H4 (cell line): ENCODE measurements at regions not wholly inside any gene's neighbourhood (a gene's known extent, or its start where the extent isn't known, plus 50 kb on each side); places are given as distances from the start of the nearest gene placed in this dataset.
"Not testable (repeated sequence)": the region's sequence is repeated elsewhere in the genome, so short reads cannot be mapped to it uniquely, and the experiment has no call there.

ENCODE experiments used
- DNase-seq: peaks from one replicate; pipeline ENCODE4 v3.0.0-alpha.2; 2015; ENCODE audit warnings: low spot score

DNA sequence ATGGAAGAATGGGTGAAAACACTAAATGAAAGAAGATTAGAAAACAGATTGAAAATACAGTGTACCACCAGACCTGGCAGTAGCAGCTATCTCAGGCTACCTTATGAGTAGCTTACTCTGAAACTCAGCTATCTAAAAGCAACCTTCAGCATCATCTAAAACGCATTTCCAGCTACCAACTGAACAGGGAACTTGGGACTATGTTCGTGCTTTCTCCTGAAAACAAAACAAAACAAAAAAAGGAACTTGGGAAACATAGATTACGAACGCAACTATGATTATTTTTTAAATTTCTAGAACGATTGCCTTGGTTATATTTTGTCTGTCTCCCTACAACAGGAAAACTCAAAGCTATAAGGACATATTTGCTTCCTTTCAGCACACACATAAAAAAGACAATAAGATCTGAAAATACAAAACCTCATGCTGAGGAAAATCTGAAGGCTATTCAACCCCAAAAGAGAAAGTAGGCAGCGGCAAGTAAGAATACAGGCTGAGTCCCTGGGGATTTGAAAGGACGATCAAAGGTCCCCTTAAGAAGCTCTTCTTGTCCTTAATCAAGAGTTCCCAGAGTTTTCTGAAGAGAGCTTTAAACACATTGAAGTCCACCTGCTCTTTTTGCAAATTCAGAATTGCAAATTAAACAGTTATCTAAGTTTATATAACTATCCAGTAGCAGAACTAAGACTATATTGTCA lies 53.4 kb downstream of the OR2K2 start:
- DNase-seq: no peak

DNA sequence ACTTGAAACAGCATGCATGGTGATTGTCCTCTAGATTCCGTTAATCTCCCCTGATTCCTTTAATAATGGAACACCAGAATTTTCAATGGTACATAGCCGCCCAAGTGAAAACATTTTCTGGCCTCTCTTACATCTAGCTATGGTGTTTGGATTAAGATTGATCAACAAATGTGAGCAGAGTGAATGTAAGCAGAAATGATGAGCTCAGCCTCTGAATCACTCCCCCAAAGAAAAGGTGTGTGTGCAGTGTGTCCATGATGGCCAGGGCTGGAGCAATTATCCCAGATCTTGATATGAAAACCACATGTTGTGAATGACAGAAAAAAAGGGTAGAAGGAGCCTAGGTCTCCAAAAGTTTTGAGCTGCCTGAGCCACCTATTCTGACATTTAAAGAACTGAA lies 55.3 kb downstream of the OR2K2 start:
- DNase-seq: no peak

DNA sequence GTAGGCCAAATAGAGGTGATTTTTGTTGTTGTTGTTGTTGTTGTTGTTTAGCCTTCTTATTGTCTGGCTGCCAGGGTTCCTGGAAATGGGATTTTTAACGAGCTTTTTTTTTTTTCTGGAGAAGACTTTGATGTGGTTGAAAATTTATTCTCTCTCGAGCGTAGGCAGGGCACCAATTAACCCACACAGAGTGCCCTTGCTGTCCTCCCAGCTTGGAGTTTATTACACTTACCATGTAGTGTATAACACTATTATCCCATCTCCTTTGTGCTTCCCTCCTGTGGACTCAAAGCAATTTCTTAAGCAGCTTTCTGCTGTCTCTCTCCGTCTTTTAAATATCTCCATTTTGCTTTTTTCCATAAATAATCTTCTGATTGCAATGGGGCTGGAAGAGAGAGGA lies 57.4 kb downstream of the OR2K2 start:
- no peak for DNase-seq

DNA sequence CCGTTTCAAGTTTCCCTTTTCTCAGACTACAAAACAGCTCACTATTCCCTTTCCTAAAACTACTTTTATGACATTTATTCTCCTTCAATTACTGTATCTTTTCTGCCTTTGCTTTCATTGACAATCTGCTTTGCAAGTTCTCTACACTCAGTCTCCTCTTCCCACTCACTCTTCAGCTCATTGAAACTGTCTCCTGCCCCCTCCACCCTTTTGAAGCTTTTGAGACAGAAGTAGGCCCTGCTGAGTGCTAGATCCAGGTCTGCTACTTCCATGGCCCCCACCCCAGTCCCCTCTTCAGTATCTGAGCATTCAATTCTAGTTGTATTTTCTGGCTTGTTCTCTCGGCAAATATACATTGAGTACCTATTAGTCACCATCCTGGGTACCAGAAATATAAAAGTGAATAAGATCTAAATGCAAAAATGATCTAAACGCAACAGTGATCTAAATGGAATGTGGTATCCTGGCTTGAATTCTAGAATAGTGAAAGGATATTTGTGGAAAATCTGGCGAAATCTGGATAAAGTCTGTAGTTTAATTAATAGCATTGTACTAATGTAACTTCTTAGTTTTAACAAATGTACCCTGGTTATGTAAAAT lies 58.4 kb downstream of the OR2K2 start:
- no peak for DNase-seq

DNA sequence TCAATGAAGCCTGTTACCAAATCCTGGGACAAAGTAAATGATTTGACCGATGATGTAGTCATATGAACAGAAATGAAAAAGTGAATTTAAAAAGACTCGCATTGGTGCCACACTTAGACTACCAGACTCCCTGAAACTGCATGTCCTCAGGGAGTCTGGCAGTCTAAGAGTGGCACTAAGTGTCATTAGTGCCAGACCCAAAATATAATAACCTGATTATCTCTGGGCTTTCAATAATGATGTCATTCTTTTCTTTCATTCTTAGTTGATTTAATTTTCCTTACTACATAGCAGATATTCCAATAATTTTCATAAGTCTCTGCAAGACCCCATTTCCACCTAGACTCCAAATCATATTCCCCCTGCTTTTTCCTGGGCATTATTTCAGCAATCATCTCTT lies 59.0 kb downstream of the OR2K2 start:
- DNase-seq: no peak

DNA sequence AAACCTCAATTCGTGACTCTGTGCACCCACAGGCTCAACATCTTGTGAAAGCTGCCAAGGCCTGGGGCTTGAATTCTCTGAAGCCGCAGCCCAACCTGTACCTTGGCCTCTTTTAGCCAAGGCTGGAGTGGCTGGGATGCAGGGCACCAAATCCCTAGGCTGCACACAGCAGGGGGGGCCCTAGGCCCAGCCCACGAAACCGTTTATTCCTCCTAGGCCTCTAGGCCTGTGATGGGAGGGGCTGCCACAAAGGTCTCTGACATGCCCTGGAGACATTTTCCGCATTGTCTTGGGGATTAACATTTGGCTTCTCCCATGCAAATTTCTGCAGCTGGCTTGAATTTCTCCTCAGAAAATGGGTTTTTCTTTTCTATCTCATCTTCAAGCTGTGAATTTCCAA lies 64.0 kb downstream of the OR2K2 start:
- not testable (repeated sequence) for DNase-seq

DNA sequence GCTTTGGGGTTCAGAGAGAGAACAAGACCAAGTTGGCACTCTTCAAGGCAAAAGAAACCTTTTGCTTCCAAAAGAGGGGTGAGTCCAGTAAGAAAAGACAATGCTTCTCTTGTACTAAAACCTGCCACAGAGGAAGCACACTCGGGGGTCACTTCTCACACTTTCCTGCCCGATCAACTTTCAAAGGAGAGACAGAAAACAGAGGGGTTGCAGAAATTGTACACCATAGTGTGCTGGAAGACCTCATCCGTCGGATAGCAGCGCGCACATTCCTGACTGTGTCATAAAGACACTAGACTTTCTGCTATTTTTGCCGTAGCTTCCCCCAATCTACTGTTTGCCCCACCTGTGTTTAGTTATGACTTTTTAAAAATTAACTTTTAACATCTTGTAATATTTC lies 66.9 kb downstream of the OR2K2 start:
- no peak for DNase-seq

DNA sequence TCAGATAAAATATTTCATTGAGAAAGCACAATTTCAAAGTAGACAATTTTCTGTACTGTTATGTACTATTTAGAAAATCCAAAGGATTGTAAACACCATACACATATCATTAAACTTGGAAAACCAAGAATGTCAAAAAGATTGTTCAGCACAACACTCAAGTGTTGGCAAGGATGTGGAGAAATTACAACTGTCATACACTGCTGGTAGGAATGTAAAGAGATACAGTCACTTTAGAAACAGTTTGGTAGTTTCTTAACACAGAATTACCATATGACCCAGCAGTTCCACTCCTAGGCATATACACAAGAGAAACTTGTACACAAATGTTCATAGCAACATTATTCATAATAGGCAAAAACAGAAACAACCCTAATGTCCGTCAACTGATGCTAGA lies 71.2 kb downstream of the OR2K2 start:
- no peak for DNase-seq

DNA sequence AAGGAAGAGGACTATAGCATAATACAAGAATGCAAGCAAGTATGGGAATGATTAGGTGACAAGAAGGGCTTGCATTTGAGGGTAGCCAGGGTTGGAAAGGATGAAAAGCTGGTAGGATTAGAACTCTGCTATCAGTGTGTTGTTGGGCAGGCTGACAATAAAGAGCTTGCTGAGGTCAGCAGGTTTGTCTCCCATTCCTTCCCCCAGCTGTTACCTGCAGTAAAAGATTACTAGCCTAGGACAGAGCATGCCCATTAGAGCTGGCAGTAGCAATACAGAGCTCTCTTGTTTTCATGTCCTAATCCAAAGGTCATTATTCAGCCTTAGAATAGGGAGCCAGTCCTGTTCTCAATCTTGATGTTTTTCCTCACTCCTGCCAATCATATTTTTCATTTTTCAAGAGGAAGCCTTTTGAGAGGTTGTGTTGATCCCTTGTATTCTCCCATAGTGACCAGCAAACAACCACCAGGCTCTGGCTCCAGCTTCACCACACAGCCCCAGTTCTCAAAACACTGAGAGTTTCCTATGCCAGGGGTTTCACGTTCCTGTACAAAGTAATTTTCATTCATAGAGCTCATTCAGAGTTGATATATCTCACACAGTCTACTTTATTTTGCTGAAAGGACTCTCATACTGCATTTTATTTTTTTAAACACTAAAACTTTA lies 71.7 kb downstream of the OR2K2 start:
- DNase-seq: no peak

DNA sequence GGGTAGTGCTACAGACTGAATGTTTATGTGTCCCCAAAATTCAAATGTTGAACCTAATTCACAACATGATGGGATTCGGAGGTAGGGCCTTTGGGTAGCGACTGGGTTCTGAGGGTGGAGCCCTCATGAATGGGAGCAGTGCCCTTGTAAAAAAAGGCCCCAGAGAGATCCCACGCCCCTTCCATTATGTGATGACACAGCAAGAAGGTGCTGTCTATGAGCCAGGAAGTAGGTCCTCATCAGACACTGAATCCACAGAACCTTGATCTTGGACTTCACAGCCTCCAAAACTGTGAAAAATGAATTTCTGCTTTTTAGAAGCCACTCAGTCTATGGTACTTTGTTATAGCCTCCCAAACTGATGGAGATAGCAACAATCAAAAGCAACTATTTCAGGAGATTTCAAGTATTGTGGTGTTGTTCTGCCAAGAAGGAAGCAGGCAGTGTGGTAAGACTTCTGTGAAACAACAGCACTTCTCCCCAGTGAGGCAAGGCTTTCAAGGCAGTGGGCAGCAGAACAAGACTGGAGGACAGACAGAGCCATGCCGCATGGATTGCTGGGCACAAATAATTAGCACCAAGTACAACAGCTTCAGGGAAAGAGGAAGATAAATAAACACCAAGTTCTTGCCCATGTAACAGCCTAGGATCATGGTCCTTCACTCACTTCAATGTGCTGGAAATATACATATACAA lies 76.1 kb downstream of the OR2K2 start:
- DNase-seq: no peak

DNA sequence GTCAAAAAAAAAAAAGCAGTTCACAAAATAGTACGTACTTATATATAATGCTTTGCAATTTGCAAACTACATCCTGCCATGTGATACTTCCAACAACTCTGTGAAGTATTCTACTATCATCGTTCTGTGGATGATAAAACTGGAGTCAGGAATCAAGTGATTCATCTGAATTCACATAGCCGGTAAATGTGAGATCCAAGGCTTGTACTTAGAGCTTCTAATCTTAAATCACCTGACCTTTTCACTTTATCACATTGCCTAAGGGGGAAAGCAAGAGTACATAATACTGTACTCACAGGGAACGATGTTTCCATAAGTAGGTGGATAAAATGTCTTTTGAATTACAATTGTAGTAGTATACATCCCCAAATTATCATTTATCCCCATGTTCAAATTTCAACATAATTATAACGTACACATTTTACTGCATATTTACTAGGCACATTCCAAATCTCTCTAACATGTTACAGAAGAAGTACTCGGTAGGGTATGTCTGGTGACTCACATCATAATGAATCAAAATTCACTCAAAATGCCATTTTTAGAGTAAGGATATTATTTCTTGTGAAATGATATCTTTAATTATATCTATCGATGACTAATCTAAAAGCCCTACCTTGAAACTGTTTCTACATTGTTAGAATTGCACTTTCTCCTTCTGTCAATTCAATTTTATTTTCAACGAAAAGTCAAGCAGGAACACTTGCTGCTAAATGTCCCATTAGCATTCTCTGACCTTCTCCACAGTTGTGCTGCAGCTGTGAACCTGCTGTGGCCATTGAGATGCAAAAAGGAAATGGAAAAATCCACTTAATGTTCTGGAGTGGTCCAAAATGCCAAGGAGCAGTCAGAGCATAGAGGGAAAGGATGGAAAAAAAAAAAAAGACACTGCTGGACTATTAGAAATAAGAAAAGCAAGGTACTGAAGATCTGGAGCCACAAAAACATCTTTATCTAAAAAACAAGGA lies 78.9 kb downstream of the OR2K2 start:
- DNase-seq: no peak

DNA sequence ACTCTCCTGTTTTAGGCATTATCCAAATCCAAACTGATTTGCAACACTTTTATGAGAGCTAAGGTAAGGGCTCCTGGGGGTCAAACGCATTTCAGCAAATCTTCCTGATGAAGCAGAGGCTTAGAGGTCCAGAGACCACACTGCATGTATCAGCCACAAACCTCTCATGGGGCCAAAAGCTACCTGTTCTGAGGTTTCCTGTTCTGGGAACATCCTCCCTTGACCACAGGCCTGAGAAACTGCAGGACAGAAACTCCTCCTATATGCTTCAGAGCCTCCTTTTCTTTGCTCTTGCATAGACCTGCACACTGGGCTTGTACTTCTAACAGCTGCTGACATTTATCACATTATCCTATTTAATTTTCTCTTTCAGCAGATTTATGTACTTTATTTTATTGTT lies 92.6 kb downstream of the OR2K2 start:
- no peak for DNase-seq

DNA sequence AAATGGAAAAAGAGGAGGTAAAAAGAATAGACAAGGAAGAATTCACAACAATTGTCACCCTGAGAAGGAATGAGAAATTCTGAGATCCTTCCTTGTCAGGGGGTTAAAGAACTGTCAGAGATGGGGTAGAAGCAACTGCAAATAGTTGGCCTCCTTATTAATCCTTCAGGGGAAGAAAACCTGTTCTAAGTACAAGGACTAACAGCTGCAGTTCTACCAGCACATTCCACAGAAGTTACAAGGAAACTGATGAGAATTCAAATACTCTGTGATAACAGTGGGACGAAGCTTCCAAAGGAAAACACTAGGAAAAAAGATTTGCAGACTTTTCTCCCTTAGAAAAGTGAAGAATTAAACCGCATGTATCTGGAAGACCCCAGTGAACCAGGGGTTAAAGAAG lies 93.7 kb downstream of the OR2K2 start:
- DNase-seq: no peak

DNA sequence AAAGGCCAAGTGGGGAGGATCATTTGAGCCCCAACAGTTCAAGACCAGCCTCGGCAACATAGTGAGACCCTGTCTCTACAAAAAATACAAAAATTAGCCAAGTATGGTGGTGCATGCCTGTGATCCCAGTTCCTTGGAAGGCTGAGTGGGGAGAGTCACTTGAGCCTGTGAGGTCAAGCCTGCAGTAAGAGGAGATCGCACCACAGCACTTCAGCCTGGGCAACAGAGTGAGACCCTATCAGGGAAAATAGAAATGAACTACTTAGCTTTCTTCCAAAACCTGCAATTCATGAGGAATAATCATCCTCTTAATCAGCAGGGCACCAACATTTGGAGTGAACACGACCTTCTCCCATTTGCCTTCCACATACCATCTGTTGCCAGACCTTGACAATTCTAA lies 96.1 kb downstream of the OR2K2 start:
- no peak for DNase-seq

DNA sequence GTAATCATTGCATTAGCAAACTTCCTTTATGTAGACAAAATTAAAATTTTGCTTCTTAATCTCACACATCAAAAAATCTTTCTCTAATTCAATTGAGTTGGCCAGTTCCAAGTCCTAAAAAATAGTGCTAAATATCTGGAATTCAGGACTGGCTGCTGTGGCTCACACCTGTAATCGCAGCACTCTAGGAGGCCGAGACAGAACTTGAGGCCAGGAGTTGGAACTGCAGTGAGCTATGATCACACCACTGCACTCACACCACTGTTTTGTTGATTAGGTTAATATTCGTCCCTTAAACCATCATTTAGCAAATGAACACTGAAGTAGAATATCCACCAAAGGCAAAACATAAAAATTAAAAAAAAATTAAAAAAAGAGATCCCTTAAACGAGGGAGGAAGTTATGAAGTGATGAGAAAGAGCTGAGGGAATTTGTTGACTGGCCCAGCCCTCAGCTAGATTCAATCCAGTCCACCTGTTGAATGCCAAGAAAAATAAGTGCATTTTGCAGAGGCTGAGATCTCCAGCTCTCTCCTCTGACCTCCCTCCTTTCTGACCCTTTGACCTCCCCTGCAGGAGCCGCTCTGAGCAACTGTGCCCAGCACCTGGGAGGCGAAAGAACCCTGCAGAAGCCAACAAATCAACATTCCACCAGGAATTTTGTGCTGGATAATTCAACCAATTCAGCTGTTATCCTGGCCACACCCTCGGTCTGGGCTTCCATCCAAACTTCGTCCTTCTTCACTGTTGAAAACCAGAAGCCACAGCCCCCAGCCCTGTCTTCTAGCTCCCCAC lies 96.8 kb downstream of the OR2K2 start:
- no peak for DNase-seq

DNA sequence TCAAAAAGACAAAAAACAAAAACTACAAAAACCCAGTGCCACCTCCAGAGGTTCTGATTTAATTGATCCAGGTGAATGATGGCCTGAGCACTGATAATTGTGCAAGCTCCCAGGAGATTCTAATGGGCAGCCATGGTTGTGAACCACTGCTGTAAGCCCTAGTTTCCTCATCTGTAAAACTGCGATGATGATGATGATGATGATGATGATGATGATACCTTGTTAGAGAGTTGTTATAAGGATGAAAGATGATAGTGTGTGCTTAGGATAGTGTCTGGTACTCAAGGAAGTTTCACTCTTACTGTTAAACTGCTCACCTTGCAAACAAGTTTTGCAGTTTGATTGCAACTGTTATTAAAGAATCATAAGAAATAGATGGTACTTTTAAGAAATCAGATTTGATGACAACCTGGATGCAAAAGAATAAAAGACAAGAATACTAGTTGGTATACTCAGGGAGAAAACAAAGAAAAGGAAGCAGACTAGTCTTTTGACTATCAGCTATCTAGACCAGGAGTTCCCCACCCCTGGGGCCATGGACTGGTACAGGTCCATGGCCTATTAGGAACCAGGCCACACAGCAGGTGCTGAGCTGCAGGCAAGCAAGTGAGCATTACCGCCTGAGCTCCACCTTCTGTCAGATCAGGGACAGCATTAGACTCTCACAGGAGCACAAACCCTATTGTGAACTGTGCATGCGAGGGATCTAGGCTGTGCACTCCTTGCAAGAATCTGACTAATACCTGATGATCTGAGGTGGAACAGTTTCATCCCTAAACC lies 98.0 kb downstream of the OR2K2 start:
- no peak for DNase-seq

DNA sequence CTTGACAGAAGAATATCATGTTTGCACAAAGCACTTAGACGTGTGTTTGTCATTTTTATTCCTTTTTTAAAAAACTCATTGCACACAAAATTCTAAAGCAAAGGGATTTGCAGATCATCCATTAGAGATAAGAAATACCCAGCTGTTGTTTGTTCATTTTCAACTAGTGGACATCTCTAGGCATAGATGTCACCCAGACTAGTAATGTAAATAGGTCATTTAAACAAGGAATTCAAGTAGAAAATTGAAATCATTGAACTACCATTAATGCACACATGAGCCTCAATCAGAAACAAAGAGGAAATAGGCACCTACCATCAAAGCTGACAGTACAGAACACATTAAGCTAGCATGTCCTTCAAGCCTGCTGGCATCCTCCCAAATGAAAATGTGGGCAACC lies 107.3 kb downstream of the OR2K2 start:
- no peak for DNase-seq

DNA sequence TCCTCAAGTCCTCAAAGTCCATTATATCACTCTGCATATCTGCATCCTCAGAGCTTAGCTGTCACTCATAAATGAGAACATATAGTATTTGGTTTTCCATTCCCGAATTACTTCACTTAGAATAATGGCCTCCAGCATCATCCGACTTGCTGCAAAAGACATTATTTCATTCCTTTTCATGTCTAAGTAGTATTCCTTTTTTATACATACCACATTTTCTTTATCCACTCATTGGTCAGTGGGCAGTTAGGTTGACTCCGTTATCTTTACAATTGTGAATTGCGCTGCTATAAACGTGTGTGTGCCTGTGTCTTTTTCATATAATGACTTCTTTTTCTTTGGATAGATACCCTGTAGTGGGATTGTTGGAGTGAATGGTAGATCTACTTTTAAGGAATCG lies 117.2 kb downstream of the OR2K2 start:
- no peak for DNase-seq

DNA sequence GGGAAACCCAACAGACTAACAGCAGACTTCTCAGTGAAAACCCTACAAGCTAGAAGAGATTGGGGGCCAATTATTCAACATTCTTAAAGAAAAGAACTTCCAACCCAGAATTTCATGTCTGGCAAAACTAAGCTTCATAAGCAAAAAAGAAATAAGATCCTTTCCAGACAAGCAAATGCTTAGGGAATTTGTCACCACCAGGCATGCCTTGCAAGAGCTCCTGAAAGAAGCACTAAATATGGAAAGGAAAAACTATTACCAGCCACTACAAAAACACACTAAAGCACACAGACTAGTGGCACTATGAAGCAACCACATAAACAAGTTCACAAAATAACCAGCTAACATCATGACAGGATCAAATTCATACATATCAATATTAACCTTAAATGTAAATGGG lies 131.1 kb downstream of the OR2K2 start:
- no peak for DNase-seq

DNA sequence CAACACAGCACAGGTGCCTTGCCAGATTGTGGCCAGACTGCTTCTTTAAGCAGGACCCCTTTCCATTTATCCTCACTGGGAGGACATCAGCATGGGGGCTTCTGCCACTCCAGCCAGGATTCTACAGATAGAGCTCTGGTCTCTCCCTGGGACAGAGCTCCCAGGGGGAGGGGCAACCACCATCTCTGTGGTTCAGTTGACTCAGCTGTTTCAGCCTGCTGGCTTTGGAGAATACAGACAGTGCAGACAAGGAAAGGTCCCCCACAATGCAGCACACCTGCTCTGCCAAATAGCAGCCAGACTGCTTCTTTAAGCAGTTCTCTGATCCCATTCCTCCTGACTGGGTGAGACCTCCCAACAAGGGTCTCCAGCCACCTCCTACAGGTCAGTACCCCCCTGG lies 132.8 kb downstream of the OR2K2 start:
- no peak for DNase-seq
